Chondrocyte (in vitro differentiated cells): ENCODE measurements at regions not wholly inside any gene's neighbourhood (a gene's known extent, or its start where the extent isn't known, plus 50 kb on each side); places are given as distances from the start of the nearest gene placed in this dataset.

Experiments
- DNase-seq: peaks from one replicate; pipeline ENCODE4 v3.0.0; 2021; ENCODE audit warnings: mixed read lengths, low spot score
- H3K27ac Mint-ChIP-seq: one replicate; pipeline ENCODE4 v1.8.0; 2021; ENCODE audit warnings: mild to moderate bottlenecking, moderate library complexity, mixed read lengths; ENCODE audit not compliant: unreplicated experiment
- H3K27me3 Mint-ChIP-seq: 2 replicates; pipeline ENCODE4 v1.8.0; 2021; ENCODE audit warnings: low read depth, mixed read lengths
- H3K36me3 Mint-ChIP-seq: 2 replicates; pipeline ENCODE4 v1.8.0; 2021; ENCODE audit warnings: low read depth, mixed read lengths
- H3K4me1 Mint-ChIP-seq: 2 replicates; pipeline ENCODE4 v1.8.0; 2021; ENCODE audit warnings: low read depth, mild to moderate bottlenecking, mixed read lengths
- H3K4me3 Mint-ChIP-seq: one replicate; pipeline ENCODE4 v1.8.0; 2021; ENCODE audit warnings: mild to moderate bottlenecking, moderate library complexity, mixed read lengths; ENCODE audit not compliant: unreplicated experiment
- H3K9me3 Mint-ChIP-seq: 2 replicates; pipeline ENCODE4 v1.8.0; 2021; ENCODE audit warnings: low read depth, mixed read lengths
- TF ChIP-seq, protein P1 (sequence below): fragments of 200-600 bp; sonication (generic); IDR thresholded peaks from 2 replicates; pipeline ENCODE4 v1.5.0; 2021; ENCODE audit warnings: antibody characterized with exemption, mild to moderate bottlenecking, moderate library complexity

DNA sequence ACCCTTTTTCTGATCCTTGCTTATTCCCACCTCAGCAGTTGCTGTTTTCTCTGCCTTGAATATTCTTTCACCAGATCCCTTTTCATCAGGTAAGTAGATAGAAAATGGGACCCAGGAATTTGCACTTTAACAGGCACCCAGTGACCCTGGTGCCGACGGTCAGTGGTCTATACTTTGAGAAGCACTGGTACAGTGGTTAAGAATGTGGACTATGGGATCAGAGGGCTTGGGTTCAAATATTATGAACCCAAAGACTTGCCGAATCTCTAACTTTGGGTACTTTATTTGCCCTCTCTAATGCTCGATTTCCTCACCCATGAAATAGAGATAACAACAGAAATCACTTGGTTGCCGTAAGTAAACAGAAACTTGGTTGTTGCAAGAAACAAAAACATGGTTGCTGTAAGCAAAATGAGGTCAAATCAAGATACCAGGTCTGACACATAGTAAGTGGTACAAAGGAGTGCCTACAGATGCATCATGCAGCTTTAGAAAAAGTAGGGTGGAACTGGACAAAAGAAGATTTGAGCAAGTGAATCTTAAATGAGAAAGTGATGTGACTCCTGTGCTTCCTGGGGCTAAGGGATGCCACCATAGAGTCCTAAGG lies 69.5 kb upstream of the GLS start:
- Mint-ChIP-seq H3K4me1 (peaks cover 48% of the 10 kb centered on the region), H3K27ac (no peak overlapping the region), H3K9me3 (no peaks in the 10 kb centered on the region), H3K4me3 (no peak overlapping the region), H3K27me3 (no peaks in the 10 kb centered on the region), H3K36me3 (no peaks in the 10 kb centered on the region)
- DNase-seq = no peak
- TF ChIP-seq, protein P1, sequence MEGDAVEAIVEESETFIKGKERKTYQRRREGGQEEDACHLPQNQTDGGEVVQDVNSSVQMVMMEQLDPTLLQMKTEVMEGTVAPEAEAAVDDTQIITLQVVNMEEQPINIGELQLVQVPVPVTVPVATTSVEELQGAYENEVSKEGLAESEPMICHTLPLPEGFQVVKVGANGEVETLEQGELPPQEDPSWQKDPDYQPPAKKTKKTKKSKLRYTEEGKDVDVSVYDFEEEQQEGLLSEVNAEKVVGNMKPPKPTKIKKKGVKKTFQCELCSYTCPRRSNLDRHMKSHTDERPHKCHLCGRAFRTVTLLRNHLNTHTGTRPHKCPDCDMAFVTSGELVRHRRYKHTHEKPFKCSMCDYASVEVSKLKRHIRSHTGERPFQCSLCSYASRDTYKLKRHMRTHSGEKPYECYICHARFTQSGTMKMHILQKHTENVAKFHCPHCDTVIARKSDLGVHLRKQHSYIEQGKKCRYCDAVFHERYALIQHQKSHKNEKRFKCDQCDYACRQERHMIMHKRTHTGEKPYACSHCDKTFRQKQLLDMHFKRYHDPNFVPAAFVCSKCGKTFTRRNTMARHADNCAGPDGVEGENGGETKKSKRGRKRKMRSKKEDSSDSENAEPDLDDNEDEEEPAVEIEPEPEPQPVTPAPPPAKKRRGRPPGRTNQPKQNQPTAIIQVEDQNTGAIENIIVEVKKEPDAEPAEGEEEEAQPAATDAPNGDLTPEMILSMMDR = no peak

DNA sequence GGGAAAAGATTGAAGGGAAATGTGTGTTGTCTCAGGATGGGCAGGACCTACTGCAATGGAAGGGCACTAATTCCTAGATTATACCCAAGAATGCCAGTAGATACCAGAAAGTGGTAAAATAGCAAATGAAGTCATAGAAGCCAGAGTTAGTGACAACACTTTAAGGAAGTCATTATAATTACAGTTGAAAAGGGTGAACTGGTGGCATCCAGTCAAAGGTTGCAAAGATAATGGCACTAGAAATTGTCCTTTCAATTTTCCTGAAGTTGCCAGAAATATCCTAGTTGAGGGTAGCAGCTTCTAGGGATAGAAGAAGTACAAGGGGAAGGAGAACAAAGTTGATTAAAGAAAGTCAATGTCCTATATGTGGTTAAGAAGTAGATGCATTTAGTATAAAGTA lies 68.8 kb upstream of the GLS start:
- no peak for DNase-seq
- Mint-ChIP-seq H3K36me3 (no peaks in the 10 kb centered on the region), H3K4me1 (peaks cover 48% of the 10 kb centered on the region), H3K4me3 (no peak overlapping the region), H3K9me3 (peaks cover 4% of the 10 kb centered on the region), H3K27ac (no peak overlapping the region), H3K27me3 (no peaks in the 10 kb centered on the region)
- TF ChIP-seq, protein P1 = no peak

DNA sequence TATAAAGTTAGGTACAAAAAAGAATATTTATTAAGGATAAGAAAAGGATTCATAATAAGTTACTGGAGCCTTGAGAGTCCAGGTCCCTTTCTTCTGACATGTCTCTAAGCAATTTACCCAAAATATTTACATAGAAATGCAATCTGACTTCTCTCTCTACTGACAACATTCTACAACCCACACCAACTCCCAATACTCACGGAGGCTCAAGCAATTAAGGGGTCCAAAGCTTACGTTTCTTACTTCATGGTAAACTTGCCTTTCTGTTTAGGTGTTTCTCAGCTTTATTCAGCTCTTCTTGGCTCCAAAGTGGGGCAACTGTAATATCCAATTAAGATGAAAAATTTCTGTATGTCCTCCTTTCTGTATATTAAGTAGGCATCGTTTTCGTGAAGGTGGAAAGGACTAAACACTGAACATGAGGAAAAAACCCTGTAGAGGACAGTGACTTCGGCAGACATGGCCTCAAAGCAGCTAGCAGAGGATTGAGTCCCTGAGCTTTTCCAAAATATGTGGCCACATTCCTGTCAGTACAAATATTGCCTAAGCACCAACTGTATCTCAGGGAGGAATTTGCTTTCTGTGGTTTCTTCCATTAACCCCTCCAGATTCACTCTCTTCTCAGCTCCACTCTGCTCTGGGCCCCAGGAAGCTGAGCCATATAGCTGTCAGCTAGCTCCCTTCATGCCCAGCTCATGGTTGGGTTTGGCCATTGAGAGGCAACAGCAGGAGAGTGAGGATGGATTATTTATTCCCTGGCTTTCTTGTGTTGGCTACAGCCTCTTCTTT lies 67.9 kb upstream of the GLS start:
- no peak for DNase-seq
- H3K27ac Mint-ChIP-seq = peak overlapping the region; percentile 65
- peaks cover 10% of the 10 kb centered on the region for H3K9me3 Mint-ChIP-seq
- H3K4me1 Mint-ChIP-seq = peaks cover 46% of the 10 kb centered on the region
- no peaks in the 10 kb centered on the region for H3K36me3 Mint-ChIP-seq
- TF ChIP-seq, protein P1 = no peak
- no peaks in the 10 kb centered on the region for H3K27me3 Mint-ChIP-seq
- H3K4me3 Mint-ChIP-seq = peak overlapping the region; percentile 13

DNA sequence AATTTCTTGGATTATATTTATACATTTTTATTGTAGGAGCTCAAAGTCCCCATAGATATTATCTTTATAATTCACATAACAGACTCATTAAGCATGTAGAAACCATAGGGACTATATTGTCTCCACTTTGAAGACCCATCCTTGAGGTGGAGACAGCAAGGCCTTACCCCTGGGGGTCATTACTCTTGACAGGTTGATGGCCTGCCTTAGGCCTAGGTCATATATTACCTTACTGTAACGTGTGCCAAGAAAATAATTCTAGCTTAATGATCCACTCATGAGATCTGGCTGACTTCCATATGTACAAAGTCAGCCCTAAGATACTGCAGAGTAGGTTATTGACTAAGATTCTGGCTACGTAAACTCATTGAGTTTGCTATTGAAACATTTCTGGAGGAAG lies 65.4 kb upstream of the GLS start:
- Mint-ChIP-seq H3K4me1 (peaks cover 42% of the 10 kb centered on the region), H3K36me3 (no peaks in the 10 kb centered on the region), H3K27ac (no peak overlapping the region), H3K4me3 (no peak overlapping the region), H3K27me3 (no peaks in the 10 kb centered on the region), H3K9me3 (peaks cover 10% of the 10 kb centered on the region)
- TF ChIP-seq, protein P1 = no peak
- DNase-seq = no peak

DNA sequence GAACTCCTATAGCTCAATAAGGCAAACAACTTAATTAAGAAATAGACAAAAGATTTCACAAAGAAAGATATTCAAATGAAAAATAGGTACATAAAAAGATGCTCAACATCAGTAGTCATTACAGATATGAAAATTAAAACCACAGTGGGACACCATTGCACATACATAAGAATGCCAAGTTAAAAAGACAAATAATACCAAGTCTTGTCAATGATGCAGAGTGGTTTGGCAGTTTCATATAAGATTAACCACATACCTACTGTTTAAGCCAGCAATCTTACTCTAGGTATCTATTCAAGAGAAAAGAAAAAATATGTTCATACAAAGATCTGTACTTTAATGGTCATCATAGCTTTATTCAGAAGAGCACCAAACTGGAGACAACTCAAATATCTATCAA lies 63.5 kb upstream of the GLS start:
- Mint-ChIP-seq H3K4me3 (no peak overlapping the region), H3K4me1 (peaks cover 24% of the 10 kb centered on the region), H3K36me3 (no peaks in the 10 kb centered on the region), H3K9me3 (peaks cover 10% of the 10 kb centered on the region), H3K27ac (no peak overlapping the region), H3K27me3 (no peaks in the 10 kb centered on the region)
- TF ChIP-seq, protein P1 = no peak
- no peak for DNase-seq
